GM23248 (cell line): ENCODE measurements at regions not wholly inside any gene's neighbourhood (a gene's known extent, or its start where the extent isn't known, plus 50 kb on each side); places are given as distances from the start of the nearest gene placed in this dataset.

Experiments
- EZH2 ChIP-seq: fragments of 200-600 bp; sonication (generic); IDR thresholded peaks from 2 replicates; pipeline ENCODE4 v1.6.1; 2018; ENCODE audit warnings: antibody characterized with exemption, mild to moderate bottlenecking; ENCODE audit not compliant: insufficient read depth, poor library complexity, severe bottlenecking
- EZH2phosphoT487 ChIP-seq: fragments of 200-600 bp; sonication (generic); IDR thresholded peaks from 2 replicates; pipeline ENCODE4 v1.6.1; 2018; ENCODE audit warnings: antibody characterized with exemption, moderate library complexity, mild to moderate bottlenecking, low read depth; ENCODE audit not compliant: insufficient read depth

- TF ChIP-seq EZH2: no peak
- no peak for TF ChIP-seq EZH2phosphoT487
These were observed 481.0 kb upstream of the PTGER4 start for GRCh38 chr5:40198736-40199135.
